GM21825 (cell line): ENCODE measurements at regions not wholly inside any gene's neighbourhood (a gene's known extent, or its start where the extent isn't known, plus 50 kb on each side); places are given as distances from the start of the nearest gene placed in this dataset.
"Not testable (repeated sequence)": the region's sequence is repeated elsewhere in the genome, so short reads cannot be mapped to it uniquely, and the experiment has no call there.

Source experiments
- ATAC-seq: cut with Tn5 transposase; IDR thresholded peaks from one replicate; pipeline ENCODE4 v1.9.1; 2021; ENCODE audit warnings: mild to moderate bottlenecking, moderate library complexity; ENCODE audit not compliant: unreplicated experiment

GRCh38 chr14:77985211-77985615 lies 185.0 kb upstream of the NRXN3 start:
- ATAC-seq, result no peak

GRCh38 chr14:77986773-77987172 lies 183.4 kb upstream of the NRXN3 start:
- ATAC-seq, result no peak

- ATAC-seq, result no peak
Observed at GRCh38 chr14:77988096-77988870, 181.9 kb upstream of the NRXN3 start.

GRCh38 chr14:77988970-77989369 lies 181.2 kb upstream of the NRXN3 start:
- ATAC-seq, result no peak

GRCh38 chr14:77989441-77989991 lies 180.7 kb upstream of the NRXN3 start:
- ATAC-seq, result no peak

- ATAC-seq, result no peak
Observed at GRCh38 chr14:77990337-77990736, 179.8 kb upstream of the NRXN3 start.

GRCh38 chr14:77991128-77991772 lies 178.9 kb upstream of the NRXN3 start:
- ATAC-seq, result no peak

- ATAC-seq, result peak; percentile 86
Observed at GRCh38 chr14:78005325-78005724, 164.8 kb upstream of the NRXN3 start.

GRCh38 chr14:78007160-78007559 lies 163.0 kb upstream of the NRXN3 start:
- ATAC-seq, result no peak

- no peak for ATAC-seq
Observed at GRCh38 chr14:78010688-78011087, 159.5 kb upstream of the NRXN3 start.

GRCh38 chr14:78013911-78014310 lies 156.3 kb upstream of the NRXN3 start:
- ATAC-seq, result not testable (repeated sequence)

- no peak for ATAC-seq
Observed at GRCh38 chr14:78016532-78016931, 153.6 kb upstream of the NRXN3 start.

- no peak for ATAC-seq
Observed at GRCh38 chr14:78018283-78018682, 151.9 kb upstream of the NRXN3 start.

GRCh38 chr14:78022059-78022458 lies 148.1 kb upstream of the NRXN3 start:
- peak; percentile 50 for ATAC-seq

GRCh38 chr14:78023112-78023511 lies 147.1 kb upstream of the NRXN3 start:
- no peak for ATAC-seq

- no peak for ATAC-seq
Observed at GRCh38 chr14:78028471-78028870, 141.7 kb upstream of the NRXN3 start.

GRCh38 chr14:78029601-78030372 lies 140.4 kb upstream of the NRXN3 start:
- ATAC-seq, result no peak

GRCh38 chr14:78043349-78043748 lies 126.8 kb upstream of the NRXN3 start:
- ATAC-seq, result no peak

GRCh38 chr14:78048120-78048519 lies 122.1 kb upstream of the NRXN3 start:
- no peak for ATAC-seq

GRCh38 chr14:78056890-78057289 lies 113.3 kb upstream of the NRXN3 start:
- ATAC-seq, result not testable (repeated sequence)

GRCh38 chr14:78070344-78070743 lies 99.8 kb upstream of the NRXN3 start:
- no peak for ATAC-seq
